ENCODE measurements at regions not wholly inside any gene's neighbourhood (a gene's known extent, or its start where the extent isn't known, plus 50 kb on each side); places are given as distances from the start of the nearest gene placed in this dataset.

GRCh38 chr19:53704011-53704410 is 72.2 kb downstream of the DPRX start:
- TF ChIP-seq CTCF (IDR thresholded peaks at IDR 0.05 in 8 of 11, conservative IDR thresholded peaks at IDR 0.05 in 3 of 11): no peak
- TF ChIP-seq POLR2A (IDR thresholded peaks at IDR 0.05): no peak
- TF ChIP-seq POLR2AphosphoS5 (IDR thresholded peaks at IDR 0.05): no peak

Data from spleen (tissue), 7 donors.